MM.1S (cell line): ENCODE measurements at regions not wholly inside any gene's neighbourhood (a gene's known extent, or its start where the extent isn't known, plus 50 kb on each side); places are given as distances from the start of the nearest gene placed in this dataset.

Experiments used
- DNase-seq: peaks from one replicate; pipeline ENCODE4 v3.0.0-alpha.2; 2015
- H2AFZ ChIP-seq: fragments of 300-600 bp; sonication (generic); 2 replicates; pipeline ENCODE4 v1.6.0; 2016; ENCODE audit warnings: antibody characterized with exemption, low read length
- H3F3A ChIP-seq: fragments of 300-600 bp; sonication (generic); 2 replicates; pipeline ENCODE4 v1.6.1; 2016; ENCODE audit warnings: mild to moderate bottlenecking, antibody characterized with exemption, low read length, moderate library complexity, mixed read lengths; ENCODE audit not compliant: insufficient read depth
- H3K27ac ChIP-seq: fragments of 300-600 bp; sonication (generic); 2 replicates; pipeline ENCODE4 v1.5.1; 2016; ENCODE audit warnings: mild to moderate bottlenecking, low read length
- H3K27me3 ChIP-seq: fragments of 300-600 bp; sonication (generic); replicated peaks from 2 replicates; pipeline ENCODE4 v1.6.0; 2016; ENCODE audit warnings: low read length; ENCODE audit not compliant: insufficient read depth
- H3K36me3 ChIP-seq: fragments of 300-600 bp; sonication (generic); replicated peaks from 2 replicates; pipeline ENCODE4 v1.6.1; 2016; ENCODE audit warnings: mild to moderate bottlenecking, low read length, mixed read lengths; ENCODE audit not compliant: insufficient read depth
- H3K4me1 ChIP-seq: fragments of 300-600 bp; sonication (generic); 2 replicates; pipeline ENCODE4 v1.6.1; 2016; ENCODE audit warnings: low read length, mixed read lengths
- H3K4me2 ChIP-seq: fragments of 300-600 bp; sonication (generic); 2 replicates; pipeline ENCODE4 v1.6.0; 2016; ENCODE audit warnings: low read depth, low read length
- H3K4me3 ChIP-seq: fragments of 300-600 bp; sonication (generic); 2 replicates; pipeline ENCODE4 v1.5.1; 2016; ENCODE audit warnings: low read length, mixed read lengths
- H3K79me2 ChIP-seq: fragments of 300-600 bp; sonication (generic); 2 replicates; pipeline ENCODE4 v1.6.1; 2016; ENCODE audit warnings: mixed run types, low read length, mixed read lengths
- H3K9ac ChIP-seq: fragments of 300-600 bp; sonication (generic); 2 replicates; pipeline ENCODE4 v1.6.1; 2016; ENCODE audit warnings: low read length, mixed read lengths
- H3K9me2 ChIP-seq: fragments of 300-600 bp; sonication (generic); replicated peaks from 2 replicates; pipeline ENCODE4 v1.6.1; 2016; ENCODE audit warnings: mild to moderate bottlenecking, low read length, mixed read lengths; ENCODE audit not compliant: insufficient read depth
- H3K9me3 ChIP-seq: fragments of 300-600 bp; sonication (generic); replicated peaks from 2 replicates; pipeline ENCODE4 v1.6.1; 2016; ENCODE audit warnings: mild to moderate bottlenecking, low read length, mixed read lengths; ENCODE audit not compliant: insufficient read depth
- H4K20me1 ChIP-seq: fragments of 300-600 bp; sonication (generic); 2 replicates; pipeline ENCODE4 v1.6.1; 2016; ENCODE audit warnings: mild to moderate bottlenecking, low read length, moderate library complexity, mixed read lengths; ENCODE audit not compliant: insufficient read depth
- EZH2 ChIP-seq: fragments of 300-600 bp; sonication (generic); optimal IDR thresholded peaks from 2 replicates; pipeline ENCODE3; 2017; ENCODE audit warnings: low read depth, mild to moderate bottlenecking, antibody characterized with exemption, low read length, mixed read lengths
- EZH2phosphoT487 ChIP-seq: fragments of 300-600 bp; sonication (generic); IDR thresholded peaks from 2 replicates; pipeline ENCODE4 v1.6.1; 2018; ENCODE audit warnings: antibody characterized with exemption, low read length
- TF ChIP-seq, protein P1 (sequence below): fragments of 300-600 bp; sonication (generic); IDR thresholded peaks from 2 replicates; pipeline ENCODE4 v1.5.1; 2016; ENCODE audit warnings: antibody characterized with exemption, low read length, mixed read lengths

GRCh38 chr5:163885117-163885516 is 379.7 kb downstream of the MAT2B start:
- H3K9me3 ChIP-seq: no peaks in the 10 kb centered on the region
- H3K4me3 ChIP-seq: no peak overlapping the region
- no peak overlapping the region for H3K9ac ChIP-seq
- H3K4me1 ChIP-seq: no peaks in the 10 kb centered on the region
- H4K20me1 ChIP-seq: no peaks in the 10 kb centered on the region
- no peak overlapping the region for H3K4me2 ChIP-seq
- no peaks in the 10 kb centered on the region for H3K36me3 ChIP-seq
- H3K79me2 ChIP-seq: no peaks in the 10 kb centered on the region
- H3K9me2 ChIP-seq: no peaks in the 10 kb centered on the region
- no peak overlapping the region for H3K27ac ChIP-seq
- DNase-seq: no peak
- H3K27me3 ChIP-seq: no peaks in the 10 kb centered on the region
- no peaks in the 10 kb centered on the region for H3F3A ChIP-seq
- TF ChIP-seq, protein P1, sequence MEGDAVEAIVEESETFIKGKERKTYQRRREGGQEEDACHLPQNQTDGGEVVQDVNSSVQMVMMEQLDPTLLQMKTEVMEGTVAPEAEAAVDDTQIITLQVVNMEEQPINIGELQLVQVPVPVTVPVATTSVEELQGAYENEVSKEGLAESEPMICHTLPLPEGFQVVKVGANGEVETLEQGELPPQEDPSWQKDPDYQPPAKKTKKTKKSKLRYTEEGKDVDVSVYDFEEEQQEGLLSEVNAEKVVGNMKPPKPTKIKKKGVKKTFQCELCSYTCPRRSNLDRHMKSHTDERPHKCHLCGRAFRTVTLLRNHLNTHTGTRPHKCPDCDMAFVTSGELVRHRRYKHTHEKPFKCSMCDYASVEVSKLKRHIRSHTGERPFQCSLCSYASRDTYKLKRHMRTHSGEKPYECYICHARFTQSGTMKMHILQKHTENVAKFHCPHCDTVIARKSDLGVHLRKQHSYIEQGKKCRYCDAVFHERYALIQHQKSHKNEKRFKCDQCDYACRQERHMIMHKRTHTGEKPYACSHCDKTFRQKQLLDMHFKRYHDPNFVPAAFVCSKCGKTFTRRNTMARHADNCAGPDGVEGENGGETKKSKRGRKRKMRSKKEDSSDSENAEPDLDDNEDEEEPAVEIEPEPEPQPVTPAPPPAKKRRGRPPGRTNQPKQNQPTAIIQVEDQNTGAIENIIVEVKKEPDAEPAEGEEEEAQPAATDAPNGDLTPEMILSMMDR: no peak
- TF ChIP-seq EZH2phosphoT487 (no peak), EZH2 (no peak)
- H2AFZ ChIP-seq: no peak overlapping the region

GRCh38 chr5:163887854-163888253 is 382.4 kb downstream of the MAT2B start:
- DNase-seq: no peak

DNA sequence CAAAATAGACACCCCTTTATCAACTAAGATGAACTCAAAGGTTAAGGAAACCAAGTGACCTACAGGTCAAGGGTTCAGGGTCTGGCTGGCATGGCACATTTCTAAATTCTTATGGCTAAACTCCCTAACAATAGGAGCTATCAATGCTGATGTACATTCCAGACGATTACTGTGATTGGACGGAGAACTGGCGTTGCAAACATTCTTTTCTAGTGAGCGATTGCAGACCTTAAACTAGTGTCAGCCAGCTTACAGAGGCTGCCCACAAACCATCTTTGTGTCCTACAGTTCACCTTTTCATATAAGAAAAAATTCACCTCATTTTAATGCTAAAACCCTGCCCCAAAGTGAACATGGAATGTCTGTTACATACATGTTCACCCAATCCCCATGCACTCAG is 382.9 kb downstream of the MAT2B start:
- Histone ChIP-seq H2AFZ (no peak overlapping the region), H3K79me2 (no peaks in the 10 kb centered on the region), H3K27ac (no peak overlapping the region), H3K9me3 (no peaks in the 10 kb centered on the region), H3K36me3 (no peaks in the 10 kb centered on the region), H3K4me3 (no peak overlapping the region), H3K4me1 (no peaks in the 10 kb centered on the region), H3K4me2 (no peak overlapping the region), H4K20me1 (no peaks in the 10 kb centered on the region), H3K9ac (no peak overlapping the region), H3K27me3 (no peaks in the 10 kb centered on the region), H3F3A (no peaks in the 10 kb centered on the region), H3K9me2 (no peaks in the 10 kb centered on the region)
- DNase-seq: no peak
- no peak for TF ChIP-seq EZH2phosphoT487
- TF ChIP-seq, protein P1: no peak
- TF ChIP-seq EZH2: no peak

More at GRCh38 chr5:163887854-163888253, 382.4 kb downstream of the MAT2B start:
- Histone ChIP-seq H3K4me3 (no peak overlapping the region), H3K4me2 (no peak overlapping the region), H4K20me1 (no peaks in the 10 kb centered on the region), H3K36me3 (no peaks in the 10 kb centered on the region), H3K9me3 (no peaks in the 10 kb centered on the region), H2AFZ (no peak overlapping the region), H3K4me1 (no peaks in the 10 kb centered on the region), H3K27ac (no peak overlapping the region), H3K9me2 (no peaks in the 10 kb centered on the region), H3K79me2 (no peaks in the 10 kb centered on the region), H3F3A (no peaks in the 10 kb centered on the region), H3K9ac (no peak overlapping the region), H3K27me3 (no peaks in the 10 kb centered on the region)
- TF ChIP-seq EZH2 (no peak), EZH2phosphoT487 (no peak)
- TF ChIP-seq, protein P1: no peak
